ENCODE measurements at regions not wholly inside any gene's neighbourhood (a gene's known extent, or its start where the extent isn't known, plus 50 kb on each side); places are given as distances from the start of the nearest gene placed in this dataset.

DNA sequence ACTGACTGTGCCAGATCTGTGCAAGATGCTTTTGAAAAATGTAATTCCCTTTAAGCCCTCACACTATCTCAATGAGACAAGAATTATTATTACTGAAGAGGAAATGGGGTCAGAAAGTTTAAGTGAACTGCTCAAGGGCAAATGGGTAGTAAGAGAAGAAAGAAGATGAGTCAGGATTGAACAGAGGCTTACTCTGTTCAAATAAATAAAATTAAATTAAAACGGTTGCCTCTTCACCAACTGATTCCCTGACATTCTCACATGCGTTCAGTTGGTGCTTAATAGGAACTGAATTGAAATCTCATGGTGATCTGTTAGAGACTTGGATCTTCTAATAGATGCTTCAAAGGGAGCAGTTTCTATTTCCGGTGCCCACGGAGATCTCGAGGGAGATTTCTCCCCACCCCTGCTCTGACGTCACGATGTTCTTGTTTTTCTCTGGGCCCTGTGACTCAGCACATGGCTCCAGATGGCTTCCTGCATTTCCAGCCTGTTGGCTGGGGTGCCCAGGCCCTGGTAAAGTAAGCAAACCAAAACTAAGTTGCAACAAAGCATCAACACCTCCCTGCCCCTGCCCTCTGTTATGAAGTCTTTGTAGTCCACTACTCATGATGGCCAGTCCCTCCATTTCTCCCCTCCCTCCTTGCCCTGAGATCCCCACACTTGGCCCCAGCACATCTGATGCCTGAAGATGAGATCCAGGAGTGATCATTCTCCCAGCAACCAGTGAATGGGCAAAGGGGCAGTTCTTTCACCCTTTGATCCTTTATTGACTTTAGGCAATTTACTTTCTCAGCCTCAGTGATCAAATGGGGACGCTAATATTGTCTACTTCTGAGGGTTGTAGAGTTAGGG is 106.1 kb upstream of the CPEB4 start:
- H3K9me3 ChIP-seq (ENCODE audit: control insufficient read depth in 2 of 2, insufficient read depth in 1 of 2, low read depth in 1 of 2, low read length in 1 of 2), result no peaks in the 10 kb centered on the region
- WGBS, 2 donors, result 19 to 25% methylated on average over 8 of the region's 8 CpGs
- H3K4me1 ChIP-seq (ENCODE audit: control insufficient read depth in 2 of 2, insufficient read depth in 2 of 2, low read length in 1 of 2), result peaks cover 0 to 3% of the 10 kb centered on the region in 2 donors
- peak overlapping the region; percentile 85 to 97 for H3K27ac ChIP-seq (ENCODE audit: low read depth in 2 of 2, low read length in 1 of 2)
- no peaks in the 10 kb centered on the region for H3K27me3 ChIP-seq (ENCODE audit: control insufficient read depth in 1 of 2, insufficient read depth in 2 of 2, low read length in 2 of 2)
- no peaks in the 10 kb centered on the region for H3K36me3 ChIP-seq (ENCODE audit: control insufficient read depth in 2 of 2, insufficient read depth in 2 of 2, low read length in 1 of 2)
- H3K4me3 ChIP-seq (ENCODE audit: low read depth in 1 of 2, low read length in 2 of 2), result no peak overlapping the region

DNA sequence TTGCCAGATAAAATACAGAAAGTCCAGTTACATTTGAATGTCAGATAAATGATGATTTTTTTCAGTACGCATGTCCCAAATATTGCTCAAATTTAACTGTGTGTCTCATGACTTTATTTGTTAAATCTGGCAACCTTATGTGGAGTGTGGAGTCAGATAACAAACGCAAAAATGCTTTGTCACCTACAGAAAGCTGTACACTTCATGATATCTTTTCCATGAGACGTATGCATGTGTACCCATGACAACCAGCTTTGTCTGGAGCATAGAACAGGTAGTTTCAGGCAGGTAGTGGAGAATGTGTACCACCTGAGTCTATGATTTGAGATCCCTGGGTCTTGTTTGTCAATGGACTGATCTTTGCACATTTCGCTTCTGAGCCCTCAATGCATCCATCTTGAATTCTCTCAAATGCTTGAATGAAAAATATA is 105.5 kb upstream of the CPEB4 start:
- H3K4me3 ChIP-seq (ENCODE audit: low read depth in 1 of 2, low read length in 2 of 2), result no peak overlapping the region
- peak overlapping the region; percentile 85 to 97 for H3K27ac ChIP-seq (ENCODE audit: low read depth in 2 of 2, low read length in 1 of 2)
- peaks cover 0 to 3% of the 10 kb centered on the region in 2 donors for H3K4me1 ChIP-seq (ENCODE audit: control insufficient read depth in 2 of 2, insufficient read depth in 2 of 2, low read length in 1 of 2)
- no peaks in the 10 kb centered on the region for H3K27me3 ChIP-seq (ENCODE audit: control insufficient read depth in 1 of 2, insufficient read depth in 2 of 2, low read length in 2 of 2)
- no peaks in the 10 kb centered on the region for H3K9me3 ChIP-seq (ENCODE audit: control insufficient read depth in 2 of 2, insufficient read depth in 1 of 2, low read depth in 1 of 2, low read length in 1 of 2)
- WGBS, 2 donors, result 89 to 92% methylated on average over 4 of the region's 4 CpGs
- H3K36me3 ChIP-seq (ENCODE audit: control insufficient read depth in 2 of 2, insufficient read depth in 2 of 2, low read length in 1 of 2), result no peaks in the 10 kb centered on the region

DNA sequence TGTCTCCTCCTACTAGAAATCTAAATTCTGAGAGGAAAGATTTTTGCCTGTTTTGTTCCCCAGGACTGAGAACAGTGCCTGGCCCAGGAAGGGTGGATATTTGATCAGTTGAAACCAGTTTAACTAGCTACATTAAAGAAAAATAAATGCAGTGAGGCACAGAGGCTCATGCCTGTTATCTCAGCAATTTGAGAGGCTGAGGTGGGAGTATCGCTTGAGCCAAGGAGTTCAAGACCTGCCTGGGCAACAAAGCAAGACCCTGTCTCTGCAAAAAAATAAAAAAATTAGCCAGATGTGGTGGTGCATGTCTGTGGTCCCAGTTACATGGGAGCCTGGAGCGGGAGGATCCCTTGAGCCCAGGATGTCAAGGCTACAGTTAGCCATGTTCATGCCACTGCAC is 104.8 kb upstream of the CPEB4 start:
- peak overlapping the region in 1 of 2 donors; percentile 56 for H3K27ac ChIP-seq (ENCODE audit: low read depth in 2 of 2, low read length in 1 of 2)
- no peaks in the 10 kb centered on the region for H3K36me3 ChIP-seq (ENCODE audit: control insufficient read depth in 2 of 2, insufficient read depth in 2 of 2, low read length in 1 of 2)
- WGBS, 2 donors, result 93 to 97% methylated on average over 2 of the region's 2 CpGs
- H3K27me3 ChIP-seq (ENCODE audit: control insufficient read depth in 1 of 2, insufficient read depth in 2 of 2, low read length in 2 of 2), result no peaks in the 10 kb centered on the region
- no peaks in the 10 kb centered on the region for H3K9me3 ChIP-seq (ENCODE audit: control insufficient read depth in 2 of 2, insufficient read depth in 1 of 2, low read depth in 1 of 2, low read length in 1 of 2)
- H3K4me3 ChIP-seq (ENCODE audit: low read depth in 1 of 2, low read length in 2 of 2), result no peak overlapping the region
- peaks cover 0 to 3% of the 10 kb centered on the region in 2 donors for H3K4me1 ChIP-seq (ENCODE audit: control insufficient read depth in 2 of 2, insufficient read depth in 2 of 2, low read length in 1 of 2)

- Histone ChIP-seq H3K36me3 (ENCODE audit: control insufficient read depth in 2 of 2, insufficient read depth in 2 of 2, low read length in 1 of 2) (no peaks in the 10 kb centered on the region), H3K27me3 (ENCODE audit: control insufficient read depth in 1 of 2, insufficient read depth in 2 of 2, low read length in 2 of 2) (no peaks in the 10 kb centered on the region), H3K4me3 (ENCODE audit: low read depth in 1 of 2, low read length in 2 of 2) (no peak overlapping the region), H3K9me3 (ENCODE audit: control insufficient read depth in 2 of 2, insufficient read depth in 1 of 2, low read depth in 1 of 2, low read length in 1 of 2) (no peaks in the 10 kb centered on the region), H3K27ac (ENCODE audit: low read depth in 2 of 2, low read length in 1 of 2) (no peak overlapping the region), H3K4me1 (ENCODE audit: control insufficient read depth in 2 of 2, insufficient read depth in 2 of 2, low read length in 1 of 2) (peaks cover 0 to 7% of the 10 kb centered on the region in 2 donors)
- 72 to 88% methylated on average over 4 of the region's 4 CpGs for WGBS, 2 donors
Measured at GRCh38 chr5:173785400-173785799, 102.7 kb upstream of the CPEB4 start.

GRCh38 chr5:173785866-173786265 is 102.3 kb upstream of the CPEB4 start:
- Histone ChIP-seq H3K27ac (ENCODE audit: low read depth in 2 of 2, low read length in 1 of 2) (no peak overlapping the region), H3K27me3 (ENCODE audit: control insufficient read depth in 1 of 2, insufficient read depth in 2 of 2, low read length in 2 of 2) (no peaks in the 10 kb centered on the region), H3K9me3 (ENCODE audit: control insufficient read depth in 2 of 2, insufficient read depth in 1 of 2, low read depth in 1 of 2, low read length in 1 of 2) (no peaks in the 10 kb centered on the region), H3K4me3 (ENCODE audit: low read depth in 1 of 2, low read length in 2 of 2) (no peak overlapping the region), H3K4me1 (ENCODE audit: control insufficient read depth in 2 of 2, insufficient read depth in 2 of 2, low read length in 1 of 2) (peaks cover 0 to 7% of the 10 kb centered on the region in 2 donors), H3K36me3 (ENCODE audit: control insufficient read depth in 2 of 2, insufficient read depth in 2 of 2, low read length in 1 of 2) (no peaks in the 10 kb centered on the region)
- 86 to 89% methylated on average over 3 of the region's 3 CpGs for WGBS, 2 donors

- Histone ChIP-seq H3K4me1 (ENCODE audit: control insufficient read depth in 2 of 2, insufficient read depth in 2 of 2, low read length in 1 of 2) (peaks cover 0 to 7% of the 10 kb centered on the region in 2 donors), H3K9me3 (ENCODE audit: control insufficient read depth in 2 of 2, insufficient read depth in 1 of 2, low read depth in 1 of 2, low read length in 1 of 2) (no peaks in the 10 kb centered on the region), H3K27ac (ENCODE audit: low read depth in 2 of 2, low read length in 1 of 2) (no peak overlapping the region), H3K36me3 (ENCODE audit: control insufficient read depth in 2 of 2, insufficient read depth in 2 of 2, low read length in 1 of 2) (no peaks in the 10 kb centered on the region), H3K27me3 (ENCODE audit: control insufficient read depth in 1 of 2, insufficient read depth in 2 of 2, low read length in 2 of 2) (no peaks in the 10 kb centered on the region), H3K4me3 (ENCODE audit: low read depth in 1 of 2, low read length in 2 of 2) (no peak overlapping the region)
- 82 to 86% methylated on average over 10 of the region's 10 CpGs for WGBS, 2 donors
Measured at GRCh38 chr5:173786286-173787187, 101.6 kb upstream of the CPEB4 start.

- 63 to 66% methylated on average over 11 of the region's 11 CpGs for WGBS, 2 donors
- Histone ChIP-seq H3K4me3 (ENCODE audit: low read depth in 1 of 2, low read length in 2 of 2) (no peak overlapping the region), H3K4me1 (ENCODE audit: control insufficient read depth in 2 of 2, insufficient read depth in 2 of 2, low read length in 1 of 2) (peaks cover 0 to 8% of the 10 kb centered on the region in 2 donors), H3K9me3 (ENCODE audit: control insufficient read depth in 2 of 2, insufficient read depth in 1 of 2, low read depth in 1 of 2, low read length in 1 of 2) (no peaks in the 10 kb centered on the region), H3K36me3 (ENCODE audit: control insufficient read depth in 2 of 2, insufficient read depth in 2 of 2, low read length in 1 of 2) (no peaks in the 10 kb centered on the region), H3K27me3 (ENCODE audit: control insufficient read depth in 1 of 2, insufficient read depth in 2 of 2, low read length in 2 of 2) (no peaks in the 10 kb centered on the region), H3K27ac (ENCODE audit: low read depth in 2 of 2, low read length in 1 of 2) (no peak overlapping the region)
Measured at GRCh38 chr5:173789031-173789920, 98.9 kb upstream of the CPEB4 start.

DNA sequence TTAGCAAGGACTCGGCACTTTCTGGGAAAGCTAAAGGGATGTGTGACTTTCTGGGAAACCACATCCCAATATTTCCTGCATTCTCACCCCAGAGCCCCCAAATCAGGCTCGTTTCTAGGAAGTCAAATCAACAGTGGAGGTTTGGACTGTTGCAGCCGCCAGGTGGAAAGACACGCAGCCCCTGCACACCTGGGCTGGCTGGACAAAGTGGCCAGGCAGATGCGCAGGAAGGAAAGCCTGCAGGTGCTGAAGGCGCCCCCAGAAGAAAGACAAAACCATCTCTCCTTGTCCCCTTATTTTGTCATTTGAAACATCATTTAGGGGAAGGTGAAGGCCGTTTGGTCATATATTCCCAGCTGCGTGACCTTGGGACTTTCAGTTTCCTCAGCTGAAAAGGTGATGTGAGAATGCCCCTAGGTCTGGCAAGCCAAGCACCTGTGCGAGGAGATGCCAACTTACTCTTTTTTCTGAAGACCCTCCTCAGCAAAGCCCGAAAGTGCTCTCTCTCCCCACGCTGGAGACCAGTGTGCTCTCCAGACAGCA is 97.9 kb upstream of the CPEB4 start:
- H3K27me3 ChIP-seq (ENCODE audit: control insufficient read depth in 1 of 2, insufficient read depth in 2 of 2, low read length in 2 of 2), result no peaks in the 10 kb centered on the region
- 86 to 88% methylated on average over 11 of the region's 11 CpGs for WGBS, 2 donors
- peaks cover 2 to 15% of the 10 kb centered on the region in 2 donors for H3K4me1 ChIP-seq (ENCODE audit: control insufficient read depth in 2 of 2, insufficient read depth in 2 of 2, low read length in 1 of 2)
- no peaks in the 10 kb centered on the region for H3K9me3 ChIP-seq (ENCODE audit: control insufficient read depth in 2 of 2, insufficient read depth in 1 of 2, low read depth in 1 of 2, low read length in 1 of 2)
- H3K4me3 ChIP-seq (ENCODE audit: low read depth in 1 of 2, low read length in 2 of 2), result no peak overlapping the region
- H3K36me3 ChIP-seq (ENCODE audit: control insufficient read depth in 2 of 2, insufficient read depth in 2 of 2, low read length in 1 of 2), result no peaks in the 10 kb centered on the region
- H3K27ac ChIP-seq (ENCODE audit: low read depth in 2 of 2, low read length in 1 of 2), result no peak overlapping the region

All from esophagus (tissue), 2 donors.